GM18909 (cell line): ENCODE measurements at regions not wholly inside any gene's neighbourhood (a gene's known extent, or its start where the extent isn't known, plus 50 kb on each side); places are given as distances from the start of the nearest gene placed in this dataset.
A peak's percentile ranks its signal among the peaks of the same experiment; 100 is the strongest.

Source experiments
- ATAC-seq: cut with Tn5 transposase; IDR thresholded peaks from one replicate; pipeline ENCODE4 v1.9.1; 2021; ENCODE audit warnings: mild to moderate bottlenecking; ENCODE audit not compliant: unreplicated experiment, poor library complexity

DNA sequence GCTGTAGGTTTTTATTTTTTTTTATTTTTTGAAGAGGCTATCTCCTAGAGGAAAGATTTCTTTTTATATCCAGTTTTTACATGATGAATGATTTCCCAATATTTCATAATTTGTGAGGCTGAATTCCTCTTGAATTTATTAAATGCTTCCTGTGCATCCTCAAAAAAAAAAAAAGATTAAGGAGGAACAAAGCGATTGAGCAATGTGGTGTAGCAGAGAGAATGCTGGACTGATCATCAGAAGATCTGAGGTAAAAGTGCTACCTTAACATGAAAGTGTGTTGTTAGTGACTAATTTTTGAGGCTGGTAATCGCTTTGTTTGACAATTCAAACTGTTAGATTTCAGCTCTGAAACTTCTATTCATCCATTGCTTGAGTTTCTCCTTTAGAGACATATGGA lies 125.1 kb downstream of the ESM1 start:
- no peak for ATAC-seq

DNA sequence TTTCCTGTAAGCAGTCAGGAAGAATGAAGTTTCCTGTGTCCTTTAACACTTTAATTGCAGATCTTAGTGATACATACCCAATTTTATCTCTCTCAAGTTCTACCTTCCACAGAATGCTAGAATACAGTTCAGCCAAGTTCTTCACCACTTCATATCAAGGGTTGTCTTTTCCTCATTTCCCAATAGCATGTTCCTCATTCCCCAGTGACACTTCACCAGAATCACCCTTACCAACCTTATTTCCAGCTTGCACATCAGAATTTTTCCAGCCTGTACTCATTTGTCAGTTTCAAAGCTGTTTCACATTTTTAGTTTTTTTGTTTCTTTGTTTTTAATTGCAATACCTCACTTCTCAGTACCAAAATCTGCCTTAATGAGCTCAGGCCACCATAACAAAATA lies 126.1 kb downstream of the ESM1 start:
- no peak for ATAC-seq

DNA sequence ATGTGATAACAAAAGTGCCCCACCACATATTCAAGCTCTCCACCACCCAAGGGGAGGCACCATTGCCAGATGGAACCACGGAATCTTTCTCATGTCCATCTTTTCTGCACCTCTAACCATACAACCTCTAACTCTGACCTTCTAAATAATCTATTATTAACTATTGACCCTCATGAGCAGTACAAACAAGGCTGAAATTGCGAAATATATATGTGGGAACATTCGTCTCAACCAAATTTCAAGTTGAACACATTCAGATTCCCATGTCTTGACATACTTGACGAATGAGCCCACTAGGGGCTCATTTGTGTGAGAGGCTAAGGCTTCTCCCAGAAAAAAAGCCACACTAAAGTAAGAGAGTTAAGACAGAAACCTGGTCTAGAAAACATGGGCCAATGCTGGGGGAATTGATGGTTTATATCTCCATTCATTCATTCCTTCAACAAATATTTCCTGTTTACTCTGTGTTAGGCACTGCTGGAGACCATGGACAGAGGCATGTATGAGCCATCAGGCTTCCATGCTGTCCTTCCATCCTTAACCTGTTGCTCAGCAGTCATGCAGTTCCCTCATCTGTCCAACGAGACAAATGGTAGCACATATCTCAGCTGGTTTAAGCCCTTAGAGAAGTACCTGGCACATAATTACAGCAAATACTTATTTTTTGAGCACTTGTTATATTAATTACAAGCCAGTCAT lies 130.4 kb downstream of the ESM1 start:
- no peak for ATAC-seq

DNA sequence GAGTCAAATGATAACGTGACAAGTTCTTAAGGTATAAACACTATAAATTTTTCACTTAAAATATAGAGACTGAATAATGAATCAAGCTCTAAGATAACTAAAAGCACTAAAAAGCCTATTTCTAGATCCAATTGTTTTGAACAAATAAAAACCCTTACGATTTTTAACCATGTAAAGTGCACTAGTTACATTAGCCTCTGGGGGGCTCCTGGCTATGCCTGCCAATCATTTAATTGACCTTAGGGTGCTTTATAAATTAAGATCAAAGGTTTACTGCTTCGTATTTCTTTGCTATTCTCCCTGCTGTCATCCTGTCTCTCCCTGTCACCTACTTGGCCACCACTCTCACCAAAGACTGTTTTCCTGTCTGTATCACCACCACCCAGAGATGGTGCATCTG lies 133.4 kb downstream of the ESM1 start:
- no peak for ATAC-seq

DNA sequence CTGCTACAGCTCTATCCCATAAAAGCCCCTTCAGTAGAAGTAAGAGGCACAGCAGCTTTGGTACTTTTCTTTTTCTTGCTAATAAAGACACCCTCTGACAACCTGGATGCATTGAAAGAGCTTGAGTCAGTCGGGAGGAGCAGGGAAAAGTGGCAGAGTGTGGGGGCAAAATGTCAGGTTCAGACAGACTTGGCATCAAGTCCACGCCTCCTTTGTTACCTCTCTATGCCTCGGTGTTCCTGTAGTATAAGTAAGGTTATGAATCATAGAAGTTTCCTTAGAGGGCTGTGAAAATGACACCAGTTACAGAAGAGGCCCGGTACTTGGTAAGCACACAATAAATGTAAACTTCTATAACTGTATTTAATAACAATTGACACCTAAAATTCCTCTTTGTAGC lies 133.9 kb downstream of the ESM1 start:
- no peak for ATAC-seq

DNA sequence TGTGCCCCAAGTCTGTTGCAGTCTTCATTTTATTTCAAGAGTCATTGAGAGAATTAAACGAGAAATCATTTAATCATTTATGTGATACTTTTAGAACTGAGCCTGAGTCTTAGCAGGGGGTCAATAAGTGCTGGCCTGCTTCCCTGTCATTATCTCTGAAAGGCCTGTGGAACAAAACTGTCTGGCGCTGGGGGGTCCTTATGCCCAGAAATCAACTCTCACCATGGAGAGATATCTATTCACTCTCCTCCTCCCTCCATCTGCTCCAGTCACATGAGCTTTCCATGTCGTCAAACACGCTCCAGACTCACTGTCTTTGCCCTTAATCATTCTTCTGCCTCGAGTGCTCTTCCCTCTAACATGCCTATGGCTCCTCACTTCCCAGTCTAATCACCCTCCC lies 136.8 kb downstream of the ESM1 start:
- no peak for ATAC-seq

DNA sequence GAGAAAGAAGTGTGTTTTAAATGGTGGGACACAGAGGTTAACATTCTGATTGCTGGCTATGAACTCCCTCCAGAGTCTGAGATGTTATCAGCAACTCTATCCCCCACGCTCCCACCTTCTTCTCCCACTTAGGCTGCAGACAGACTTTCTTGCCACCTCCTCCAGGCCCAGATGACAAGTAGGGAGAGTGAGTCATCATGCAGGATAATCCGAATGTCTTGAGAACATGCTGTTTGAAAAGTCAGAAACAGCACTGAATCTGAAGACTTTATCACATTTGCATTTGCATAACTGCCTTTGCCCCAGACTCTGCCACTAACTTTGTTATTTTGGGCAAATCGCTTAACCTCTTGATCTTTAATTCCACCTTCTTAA lies 139.8 kb downstream of the ESM1 start:
- no peak for ATAC-seq

DNA sequence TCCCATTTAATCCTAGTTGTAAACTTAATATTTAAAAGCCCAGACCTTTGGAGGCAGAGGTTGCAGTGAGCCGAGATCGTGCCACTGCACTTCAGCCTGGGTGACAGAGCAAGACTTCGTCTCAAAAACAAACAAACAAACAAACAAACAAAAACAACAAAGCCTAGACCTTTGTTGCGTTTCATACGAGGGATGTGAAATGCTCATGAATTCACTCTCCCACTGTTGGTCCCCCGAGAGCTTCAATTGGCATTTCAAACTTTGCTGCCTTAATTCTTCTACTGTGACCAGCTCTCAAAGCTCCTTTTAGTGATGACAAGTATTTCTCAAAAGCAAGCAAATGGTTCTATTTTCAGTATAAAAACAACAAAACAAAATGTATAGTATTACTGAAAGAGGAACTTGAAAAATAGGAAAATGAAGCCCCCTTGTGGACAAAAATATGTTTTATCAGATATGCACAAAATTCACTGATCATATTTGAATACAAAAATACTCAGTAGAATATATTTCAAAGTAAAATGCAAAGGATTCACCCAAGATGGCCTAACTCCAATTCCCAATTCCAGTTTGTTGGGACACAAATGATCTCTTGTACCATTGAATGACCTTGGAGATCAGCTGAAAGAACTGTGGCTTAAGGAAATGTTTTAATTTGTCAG lies 140.4 kb downstream of the ESM1 start:
- ATAC-seq = peak; percentile 48

DNA sequence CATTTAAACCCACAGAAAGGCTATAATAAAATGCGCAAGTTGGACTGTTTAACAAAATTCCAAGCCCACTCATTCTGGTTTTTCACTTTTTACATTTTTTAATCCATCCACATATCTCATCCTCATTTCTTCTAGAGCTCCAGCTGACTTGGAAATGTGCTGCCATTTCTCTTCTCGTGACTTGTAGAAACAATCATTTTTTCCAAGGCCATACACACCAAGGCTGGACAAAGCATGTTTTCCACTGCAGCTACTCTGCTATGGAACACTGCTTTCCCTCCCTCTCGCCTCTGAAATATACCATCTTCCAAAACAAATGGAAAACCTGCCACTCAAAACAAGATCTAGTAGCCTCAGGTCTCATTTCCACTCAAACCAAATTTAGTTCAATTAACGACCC lies 141.1 kb downstream of the ESM1 start:
- no peak for ATAC-seq

DNA sequence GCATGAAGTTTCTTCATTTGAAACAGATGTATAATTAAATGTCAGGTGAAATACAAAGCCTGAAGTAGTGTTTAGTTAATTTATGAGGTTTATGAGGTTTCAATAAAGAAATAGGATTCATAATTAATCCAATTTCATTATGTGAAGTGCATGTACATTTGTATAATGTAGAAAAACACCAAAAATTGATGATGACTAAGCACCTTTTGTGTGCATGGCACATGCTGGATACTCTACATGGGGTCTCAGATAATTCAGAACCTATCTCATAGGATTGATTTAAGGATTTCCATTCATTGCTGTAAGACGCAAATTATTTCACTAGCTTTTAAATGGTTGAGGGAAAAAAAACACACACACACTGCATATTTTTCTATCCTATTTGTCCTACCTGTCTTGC lies 143.9 kb downstream of the ESM1 start:
- ATAC-seq = no peak

DNA sequence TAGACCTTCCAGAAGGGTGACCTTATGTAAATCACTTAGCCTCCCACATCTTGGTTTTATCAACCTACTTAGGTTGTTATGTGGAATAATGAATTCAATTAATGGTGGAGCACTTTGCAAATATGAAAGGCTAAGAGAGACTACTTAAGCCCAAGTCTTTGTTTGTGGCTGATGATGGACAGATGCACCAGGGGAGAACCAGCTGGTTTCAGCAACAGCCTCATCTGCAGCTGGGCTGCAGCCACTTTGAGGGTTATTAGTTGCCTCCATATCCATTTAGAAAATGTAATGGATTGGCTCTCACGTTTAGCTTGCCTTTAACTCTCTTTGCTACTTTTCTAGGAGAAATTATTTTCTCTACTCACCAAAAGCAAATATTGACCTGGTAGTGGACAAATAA lies 146.6 kb downstream of the ESM1 start:
- no peak for ATAC-seq

DNA sequence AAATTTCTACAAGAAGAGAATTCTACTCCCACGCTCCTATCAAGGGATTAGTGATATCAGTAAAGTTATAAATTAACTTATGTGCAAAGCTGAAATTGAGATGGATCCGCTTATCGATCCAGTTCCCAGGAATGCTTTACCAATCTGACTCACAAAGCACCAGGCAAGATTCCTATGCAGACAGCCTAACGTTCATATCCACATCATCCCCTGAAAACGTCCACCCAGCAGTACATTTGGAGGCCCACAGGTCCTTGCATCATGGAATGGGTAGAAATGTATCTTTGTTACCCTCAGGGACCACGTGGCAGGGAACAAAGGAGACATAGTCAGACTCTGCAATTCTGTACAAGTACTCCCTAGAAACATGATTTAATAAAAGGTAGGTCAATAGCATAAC lies 147.4 kb downstream of the ESM1 start:
- no peak for ATAC-seq

DNA sequence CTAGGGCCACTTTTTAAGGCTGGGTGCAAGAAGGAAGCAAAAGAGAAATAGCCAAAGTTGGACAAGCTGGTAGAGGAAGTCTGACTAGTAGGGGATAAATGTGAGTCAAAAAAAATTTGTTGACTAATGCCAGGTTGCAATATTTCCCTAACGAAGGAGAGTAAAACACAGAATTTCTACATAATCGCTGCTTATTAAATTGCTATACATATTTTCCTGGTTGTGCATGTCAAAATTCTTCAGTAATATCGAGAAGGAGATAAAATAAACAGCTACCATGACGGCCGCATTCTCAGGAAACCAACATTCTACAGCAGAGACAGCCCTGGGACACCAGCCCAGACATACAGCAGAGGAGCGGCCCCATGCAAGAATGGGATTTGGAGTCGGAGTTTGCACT lies 148.3 kb downstream of the ESM1 start:
- ATAC-seq = no peak

DNA sequence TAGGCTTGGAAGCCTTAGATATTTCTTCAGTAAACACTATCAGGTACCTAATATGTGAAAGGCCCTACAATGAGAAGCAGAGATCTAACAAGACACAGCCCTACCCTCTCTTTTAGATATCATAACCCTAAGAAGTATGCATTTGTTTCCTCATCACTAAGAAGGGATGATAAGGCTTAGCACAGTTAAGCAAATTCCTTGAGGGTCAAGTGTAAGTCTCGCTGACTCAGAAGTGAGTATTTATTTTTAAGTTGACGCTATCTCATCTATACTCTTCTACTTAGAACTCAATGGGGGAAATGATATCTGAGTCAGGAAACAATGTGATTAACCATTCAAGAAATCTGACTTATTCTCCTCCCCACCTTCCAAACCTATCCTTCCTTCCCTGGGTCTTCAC lies 149.7 kb downstream of the ESM1 start:
- no peak for ATAC-seq

DNA sequence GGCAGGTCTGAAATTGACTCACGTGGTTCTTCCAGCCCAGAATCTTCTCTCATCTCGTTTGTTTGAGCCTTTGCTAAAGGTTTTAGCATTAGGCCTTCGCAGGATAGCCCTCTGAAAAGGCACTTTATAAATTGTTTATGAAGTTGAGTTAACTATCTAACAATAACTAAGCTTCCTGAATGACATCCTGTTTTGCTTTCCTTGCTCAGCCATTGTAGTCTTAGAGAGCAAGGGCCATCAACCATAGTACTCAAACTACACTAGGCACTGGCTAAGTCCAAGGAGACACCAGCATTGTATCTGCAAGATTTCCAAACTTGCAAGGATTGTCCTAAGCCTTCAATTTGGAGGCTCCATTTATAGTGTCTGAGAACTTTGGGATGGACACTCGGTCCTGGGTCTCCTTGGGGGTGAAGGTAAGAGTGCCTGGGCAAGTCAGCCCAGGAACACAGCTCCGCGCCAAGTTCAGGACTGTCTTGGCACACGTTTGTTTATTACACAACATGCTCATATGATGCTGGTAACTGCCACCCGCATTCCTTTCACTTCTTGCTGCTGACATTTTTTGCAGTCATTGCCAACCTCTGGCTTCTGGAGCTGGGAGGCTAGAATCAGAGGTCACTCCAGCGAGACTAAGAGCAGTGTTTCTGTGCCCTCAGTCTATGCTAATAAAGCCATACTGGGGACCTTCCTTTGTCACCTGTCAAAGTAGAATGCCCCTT lies 151.1 kb downstream of the ESM1 start:
- ATAC-seq = no peak

DNA sequence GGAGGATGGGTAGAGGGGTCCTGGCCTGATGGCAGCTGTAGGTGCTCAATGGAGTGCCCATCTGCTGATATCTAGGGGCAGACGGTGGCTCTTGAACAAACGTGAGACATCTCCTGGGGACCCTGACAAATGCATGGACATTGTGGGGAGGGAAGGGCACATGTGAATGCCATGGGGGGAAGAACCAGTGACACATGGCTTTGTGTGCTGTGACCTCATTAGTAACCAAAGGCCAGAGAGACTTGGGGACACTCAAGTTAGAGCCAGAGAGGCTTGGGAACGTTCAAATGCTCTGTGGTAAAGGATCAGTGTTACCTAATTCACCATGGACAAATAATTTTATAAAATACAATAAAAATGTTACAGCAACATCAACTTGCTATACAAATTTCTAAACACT lies 151.8 kb downstream of the ESM1 start:
- no peak for ATAC-seq

DNA sequence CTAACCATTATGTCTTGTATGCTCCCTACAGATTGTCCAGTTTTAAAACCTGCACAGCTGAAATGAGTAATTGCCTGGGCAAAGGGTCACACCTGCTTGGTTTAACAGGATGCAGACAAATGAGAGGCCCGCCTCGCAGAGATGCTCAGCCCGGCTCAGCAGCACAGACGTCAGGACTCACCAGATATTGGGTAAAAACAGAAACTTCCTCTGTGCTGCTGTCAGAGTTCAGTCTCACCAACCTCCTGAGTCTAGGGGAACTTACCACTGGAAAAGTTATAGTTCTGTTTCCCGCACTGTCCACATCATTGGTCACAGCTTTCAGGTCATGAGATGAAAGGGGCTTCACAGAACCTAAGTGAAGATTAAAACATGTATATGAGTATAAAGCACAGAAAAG lies 152.5 kb downstream of the ESM1 start:
- no peak for ATAC-seq

DNA sequence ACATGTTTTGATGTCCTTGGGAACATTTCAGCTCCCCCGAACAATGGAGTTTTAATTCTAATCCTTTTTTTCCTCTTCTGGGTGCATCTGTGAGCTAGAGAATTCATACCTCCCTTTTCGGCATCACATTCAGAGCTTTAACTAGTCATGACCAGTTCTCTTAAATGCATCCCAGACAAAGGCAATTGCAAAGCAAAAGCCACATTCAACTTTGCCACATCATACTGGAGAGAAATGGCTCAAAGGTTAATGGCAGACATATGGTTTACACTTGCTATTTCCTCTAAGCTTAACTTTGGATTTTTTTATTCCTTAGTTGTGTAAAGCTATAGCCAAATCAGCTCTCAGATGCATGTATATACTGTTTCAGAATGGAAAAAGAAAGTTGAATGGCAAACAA lies 153.3 kb downstream of the ESM1 start:
- ATAC-seq = no peak

DNA sequence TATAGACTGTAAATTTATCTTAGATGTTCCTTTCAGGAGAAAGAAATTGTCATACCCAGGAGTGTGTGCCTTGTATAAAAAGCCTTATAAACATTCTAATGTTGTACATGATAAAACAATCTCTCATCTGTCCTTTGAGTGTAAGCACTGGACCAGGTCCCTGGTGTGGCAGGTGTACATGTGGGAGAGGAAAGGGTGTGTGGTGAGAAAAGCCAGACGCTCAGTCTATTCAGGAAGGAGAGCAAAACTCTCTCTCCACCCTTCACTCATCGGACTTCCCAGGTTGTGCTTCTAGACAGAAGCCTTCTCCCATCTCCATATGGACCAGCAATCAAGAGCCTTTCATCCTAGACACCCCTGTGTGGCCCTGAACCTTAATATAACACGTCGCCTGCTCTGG lies 154.2 kb downstream of the ESM1 start:
- ATAC-seq = no peak

DNA sequence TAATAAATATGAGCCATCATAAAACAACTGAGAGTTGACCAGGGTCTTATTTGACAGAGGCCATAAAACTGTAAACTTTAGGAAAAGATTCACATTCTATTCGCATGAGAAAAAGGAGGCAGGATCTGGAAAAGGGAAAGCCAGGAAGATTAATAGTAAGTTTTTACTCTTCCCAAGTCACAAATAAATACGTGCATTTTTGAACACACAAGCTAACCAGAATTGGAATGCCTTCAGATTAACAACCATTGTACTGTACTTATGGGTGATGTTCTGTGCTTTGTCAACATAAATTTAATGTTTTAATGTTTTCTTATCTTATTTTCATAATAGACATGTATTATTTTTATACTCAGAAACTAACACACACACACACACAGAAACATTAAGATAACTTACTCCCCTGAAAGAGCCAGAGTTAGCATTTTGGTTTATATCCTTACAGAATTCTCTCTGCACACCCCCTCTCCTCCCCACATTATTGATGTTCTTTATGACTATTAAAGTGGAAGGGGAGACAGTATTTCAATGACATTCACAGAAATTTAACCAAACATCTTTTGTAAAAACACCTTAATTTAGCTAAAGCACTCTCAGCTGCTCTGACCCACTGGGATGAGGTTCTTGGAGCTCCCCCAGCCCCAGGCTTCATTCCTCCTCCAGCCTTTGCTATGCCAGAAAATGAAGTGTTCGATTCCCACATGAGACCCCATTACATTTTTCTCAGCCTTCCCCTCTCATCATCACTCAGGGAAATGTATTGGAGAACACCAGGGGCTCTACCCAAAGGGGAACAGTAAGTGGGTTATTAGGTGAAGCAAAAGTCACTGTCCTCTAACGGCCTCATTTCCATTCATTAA lies 155.5 kb downstream of the ESM1 start:
- ATAC-seq = no peak

DNA sequence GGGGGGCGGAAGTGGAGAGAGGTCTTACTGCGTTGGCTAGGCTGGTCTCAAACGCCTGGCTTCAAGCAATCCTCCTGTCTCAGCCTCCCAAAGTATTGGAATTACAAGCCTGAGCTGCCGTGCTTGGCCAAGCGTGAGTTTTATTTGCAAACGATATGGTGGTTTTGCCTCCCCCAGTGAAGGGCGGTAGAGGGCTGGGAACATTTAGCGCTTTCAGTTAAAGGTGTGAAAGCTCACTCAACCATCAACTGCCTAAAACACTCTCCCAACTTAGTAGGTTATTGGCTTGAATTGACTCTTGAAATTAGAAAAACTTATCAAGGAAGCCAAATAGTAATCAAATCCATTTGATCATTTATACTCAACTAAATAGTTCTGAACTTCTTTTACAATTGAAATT lies 156.3 kb downstream of the ESM1 start:
- no peak for ATAC-seq
